ENCODE measurements at regions not wholly inside any gene's neighbourhood (a gene's known extent, or its start where the extent isn't known, plus 50 kb on each side); places are given as distances from the start of the nearest gene placed in this dataset.

GRCh38 chr22:34129691-34130486 is 209.6 kb upstream of the LARGE1 start:
- TF ChIP-seq EZH2 (IDR thresholded peaks at IDR 0.05; ENCODE audit: borderline replicate concordance, low read depth, low read length, poor library complexity, severe bottlenecking), result no peak
- no peak for TF ChIP-seq CTCF (conservative IDR thresholded peaks at IDR 0.05; ENCODE audit: low read depth, low read length)

Data from A673 (cell line).